Smooth muscle cell (in vitro differentiated cells): ENCODE measurements at regions not wholly inside any gene's neighbourhood (a gene's known extent, or its start where the extent isn't known, plus 50 kb on each side); places are given as distances from the start of the nearest gene placed in this dataset.

Source experiments
- DNase-seq: peaks from one replicate; lab custom pipeline; 2025; ENCODE audit not compliant: unreplicated experiment; lab: John Stamatoyannopoulos, UW
- H2AFZ ChIP-seq: fragments of 200-600 bp; sonication (generic); 2 replicates; pipeline ENCODE4 v1.6.0; 2016; ENCODE audit warnings: antibody characterized with exemption, low read depth, mild to moderate bottlenecking
- H3F3A ChIP-seq: fragments of 200-600 bp; sonication (generic); 2 replicates; pipeline ENCODE4 v1.6.0; 2017; ENCODE audit warnings: antibody characterized with exemption, low read depth
- H3K27ac ChIP-seq: fragments of 200-600 bp; sonication (generic); 2 replicates; pipeline ENCODE4 v1.5.1; 2016; ENCODE audit warnings: low read depth, mild to moderate bottlenecking
- H3K27me3 ChIP-seq: fragments of 200-600 bp; sonication (generic); 2 replicates; pipeline ENCODE4 v1.6.1; 2016; ENCODE audit warnings: low read depth, mild to moderate bottlenecking
- H3K36me3 ChIP-seq: fragments of 200-600 bp; sonication (generic); 2 replicates; pipeline ENCODE4 v1.5.1; 2016; ENCODE audit warnings: low read depth
- H3K4me1 ChIP-seq: fragments of 200-600 bp; sonication (generic); 2 replicates; pipeline ENCODE4 v1.5.1; 2016; ENCODE audit warnings: low read depth
- H3K4me2 ChIP-seq: fragments of 200-600 bp; sonication (generic); 2 replicates; pipeline ENCODE4 v1.6.0; 2016; ENCODE audit warnings: mild to moderate bottlenecking
- H3K4me3 ChIP-seq: fragments of 200-600 bp; sonication (generic); 2 replicates; pipeline ENCODE4 v1.5.1; 2016; ENCODE audit warnings: mild to moderate bottlenecking
- H3K79me2 ChIP-seq: fragments of 200-600 bp; sonication (generic); 2 replicates; pipeline ENCODE4 v1.6.0; 2016; ENCODE audit warnings: low read depth, mild to moderate bottlenecking
- H3K9ac ChIP-seq: fragments of 200-600 bp; sonication (generic); 2 replicates; pipeline ENCODE4 v1.6.0; 2016; ENCODE audit warnings: low read depth
- H3K9me3 ChIP-seq: fragments of 200-600 bp; sonication (generic); replicated peaks from 2 replicates; pipeline ENCODE4 v1.5.1; 2016; ENCODE audit warnings: low read depth
- H4K20me1 ChIP-seq: fragments of 200-600 bp; sonication (generic); 2 replicates; pipeline ENCODE4 v1.6.0; 2016; ENCODE audit warnings: low read depth
- CTCF ChIP-seq: fragments of 200-600 bp; sonication (generic); IDR thresholded peaks from 2 replicates; pipeline ENCODE4 v1.5.1; 2017; ENCODE audit warnings: borderline replicate concordance, mild to moderate bottlenecking, antibody characterized with exemption; ENCODE audit not compliant: insufficient read depth, poor library complexity, severe bottlenecking
- WGBS: methylation state at CpG from one replicate; pipeline ENCODE4 v1.1.7; 2016; ENCODE audit warnings: low lambda C conversion rate; 5-methylcytosine and 5-hydroxymethylcytosine counted together

- DNase-seq = no peak
- TF ChIP-seq CTCF = no peak
- H3K9ac ChIP-seq = no peak overlapping the region
These were observed 262.9 kb upstream of the SNX7 start for GRCh38 chr1:98398649-98399048.

GRCh38 chr1:98398092-98398491, 263.4 kb upstream of the SNX7 start:
- Histone ChIP-seq H3K4me3 (no peak overlapping the region), H3K36me3 (no peaks in the 10 kb centered on the region), H3K79me2 (no peaks in the 10 kb centered on the region), H3K9me3 (no peaks in the 10 kb centered on the region), H3K9ac (no peak overlapping the region), H3K4me1 (no peaks in the 10 kb centered on the region), H3K4me2 (no peak overlapping the region), H3F3A (no peaks in the 10 kb centered on the region), H2AFZ (no peak overlapping the region), H4K20me1 (no peaks in the 10 kb centered on the region), H3K27ac (no peak overlapping the region), H3K27me3 (no peaks in the 10 kb centered on the region)
- DNase-seq = no peak
- no peak for TF ChIP-seq CTCF

More at GRCh38 chr1:98398649-98399048, 262.9 kb upstream of the SNX7 start:
- peak overlapping the region; percentile 30 for H3K4me2 ChIP-seq
- no peaks in the 10 kb centered on the region for H3F3A ChIP-seq
- H2AFZ ChIP-seq = no peak overlapping the region
- no peaks in the 10 kb centered on the region for H3K4me1 ChIP-seq
- H4K20me1 ChIP-seq = no peaks in the 10 kb centered on the region
- no peaks in the 10 kb centered on the region for H3K9me3 ChIP-seq
- H3K4me3 ChIP-seq = no peak overlapping the region
- H3K27ac ChIP-seq = no peak overlapping the region
- no peaks in the 10 kb centered on the region for H3K79me2 ChIP-seq
- H3K27me3 ChIP-seq = no peaks in the 10 kb centered on the region
- WGBS = 78% methylated on average over 2 of the region's 2 CpGs
- H3K36me3 ChIP-seq = no peaks in the 10 kb centered on the region

GRCh38 chr1:98393719-98394118, 267.8 kb upstream of the SNX7 start:
- 75% methylated on average over 2 of the region's 2 CpGs for WGBS
- H3K4me1 ChIP-seq = peaks cover 5% of the 10 kb centered on the region

More at GRCh38 chr1:98393719-98394118, 267.8 kb upstream of the SNX7 start:
- Histone ChIP-seq H3K9me3 (no peaks in the 10 kb centered on the region), H3F3A (no peaks in the 10 kb centered on the region), H3K36me3 (no peaks in the 10 kb centered on the region), H3K27me3 (no peaks in the 10 kb centered on the region), H3K27ac (no peak overlapping the region), H2AFZ (peak overlapping the region; percentile 48), H3K9ac (no peak overlapping the region), H3K4me2 (no peak overlapping the region), H3K79me2 (no peaks in the 10 kb centered on the region), H4K20me1 (no peaks in the 10 kb centered on the region), H3K4me3 (no peak overlapping the region)
- TF ChIP-seq CTCF = no peak
- DNase-seq = no peak
